Panc1 (cell line): ENCODE measurements at regions not wholly inside any gene's neighbourhood (a gene's known extent, or its start where the extent isn't known, plus 50 kb on each side); places are given as distances from the start of the nearest gene placed in this dataset.
"Not testable (repeated sequence)": the region's sequence is repeated elsewhere in the genome, so short reads cannot be mapped to it uniquely, and the experiment has no call there.

Experiments used
- ATAC-seq: fragments of 200-7000 bp; cut with Tn5 transposase; 2 replicates; pipeline ENCODE4 v1.9.1; 2020; ENCODE audit warnings: mild to moderate bottlenecking, moderate library complexity
- BruUV-seq: library from RNA; stranded (reverse); fragments of 400-500 nt; replicated peaks from 2 replicates; lab custom pipeline; 2021; lab: Mats Ljungman, UMichigan
- CTCF ChIA-PET: fragments of 300-600 bp; sonication (Branson Sonifier 250); formaldehyde crosslinking; loops from one replicate; lab custom pipeline; 2022; ENCODE audit warnings: antibody characterized with exemption; lab: Charles Lee
- POLR2A ChIA-PET: fragments of 300-600 bp; sonication (Branson Sonifier 250); formaldehyde crosslinking; loops from one replicate; lab custom pipeline; 2022; ENCODE audit warnings: antibody characterized with exemption; lab: Charles Lee
- DNase-seq: peaks from one replicate; pipeline ENCODE4 v3.0.0-alpha.2; 2010; ENCODE audit warnings: low read depth, low spot score
- H3K27ac ChIP-seq: 2 replicates; pipeline ENCODE4 v1.5.1; 2011; ENCODE audit warnings: mild to moderate bottlenecking, low read length, inconsistent platforms
- H3K27me3 ChIP-seq: fragments of 200-500 bp; sonication (Bioruptor generic); 2 replicates; pipeline ENCODE4 v1.6.0; 2014; ENCODE audit warnings: low read length, inconsistent platforms; ENCODE audit not compliant: control insufficient read depth, insufficient read depth
- H3K36me3 ChIP-seq: fragments of 200-500 bp; sonication (Bioruptor generic); 2 replicates; pipeline ENCODE4 v1.5.1; 2014; ENCODE audit warnings: inconsistent platforms, mild to moderate bottlenecking, low read length, moderate library complexity; ENCODE audit not compliant: control insufficient read depth, insufficient read depth
- H3K4me1 ChIP-seq: 2 replicates; pipeline ENCODE4 v1.5.1; 2011; ENCODE audit warnings: inconsistent platforms, mild to moderate bottlenecking, low read length, moderate library complexity; ENCODE audit not compliant: control insufficient read depth, insufficient read depth
- H3K4me3 ChIP-seq, 2 experiments: 2 replicates each; pipeline ENCODE4 v1.5.1; 2011 to 2012; ENCODE audit warnings: low read depth in 2 of 2, low read length in 2 of 2, mild to moderate bottlenecking in 2 of 2, inconsistent platforms in 1 of 2, moderate library complexity in 1 of 2
- H3K9me3 ChIP-seq: fragments of 200-500 bp; sonication (Bioruptor generic); 2 replicates; pipeline ENCODE4 v1.5.1; 2014; ENCODE audit warnings: low read depth, mild to moderate bottlenecking, inconsistent platforms, low read length, moderate library complexity; ENCODE audit not compliant: control insufficient read depth, insufficient read depth
- CTCF ChIP-seq: fragments of 450-650 bp; IDR thresholded peaks from 2 replicates; pipeline ENCODE4 v1.5.1; 2017; ENCODE audit warnings: mild to moderate bottlenecking
- POLR2AphosphoS5 ChIP-seq: IDR thresholded peaks from 2 replicates; pipeline ENCODE4 v1.6.1; 2012; ENCODE audit warnings: mild to moderate bottlenecking, low read depth, low read length, moderate library complexity
- SIN3A ChIP-seq: IDR thresholded peaks from 2 replicates; pipeline ENCODE4 v1.6.1; 2012; ENCODE audit warnings: low read depth, mild to moderate bottlenecking, low read length, moderate library complexity, borderline replicate concordance; ENCODE audit not compliant: insufficient read depth
- TCF7L2 ChIP-seq: IDR thresholded peaks from 2 replicates; pipeline ENCODE4 v1.6.1; 2011; ENCODE audit warnings: mild to moderate bottlenecking, low read depth, low read length, inconsistent platforms
- in situ Hi-C: cut with HindIII; loops from 2 replicates; pipeline ENCODE4 v1.10.0; 2016; ENCODE audit warnings: low sequenced_read_pairs, low pct_unique_long_range_greater_than_20kb
- intact Hi-C: fragments of 100-400 bp; cut with micrococcal nuclease; formaldehyde crosslinking; loops from one replicate; pipeline ENCODE4 v1.10.0; 2022; ENCODE audit not compliant: unreplicated experiment
- TF ChIP-seq, protein P1 (sequence below), 2 experiments: IDR thresholded peaks; 2 replicates each; pipeline ENCODE4 v1.6.1; 2011 to 2012; ENCODE audit warnings: low read depth in 2 of 2, control low read depth in 1 of 2, low read length in 1 of 2, mild to moderate bottlenecking in 1 of 2, moderate library complexity in 1 of 2; ENCODE audit not compliant: insufficient read depth in 1 of 2

DNA sequence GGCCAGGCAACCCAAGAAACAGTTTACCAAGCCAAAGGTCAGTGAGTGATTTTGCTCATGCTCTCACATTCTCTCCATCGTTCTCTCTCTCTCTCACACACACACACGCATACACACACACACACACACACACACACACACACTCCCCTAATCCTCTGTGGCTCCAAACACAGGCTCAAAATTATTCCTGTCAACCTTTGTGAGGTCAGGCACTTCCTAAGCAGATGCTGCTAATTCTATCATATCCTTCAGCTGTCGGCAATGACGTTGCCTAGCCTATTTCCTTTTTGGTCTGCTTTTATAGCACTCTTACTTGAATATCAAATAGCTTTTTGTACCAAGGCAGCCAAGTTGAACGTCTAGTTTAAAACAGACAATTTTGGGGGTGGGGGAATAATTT lies 98.9 kb upstream of the EGLN3 start:
- Histone ChIP-seq H3K9me3 (no peaks in the 10 kb centered on the region), H3K4me3 (no peak overlapping the region), H3K27me3 (no peaks in the 10 kb centered on the region), H3K4me1 (no peaks in the 10 kb centered on the region), H3K36me3 (no peaks in the 10 kb centered on the region), H3K27ac (no peak overlapping the region)
- CTCF ChIA-PET = no interaction called here
- intact Hi-C loops (no loop called here), in situ Hi-C loops (no loop called here)
- no TSS peak for BruUV-seq
- DNase-seq = no peak
- TF ChIP-seq TCF7L2 (no peak), CTCF (no peak), POLR2AphosphoS5 (no peak), SIN3A (no peak)
- TF ChIP-seq, protein P1, sequence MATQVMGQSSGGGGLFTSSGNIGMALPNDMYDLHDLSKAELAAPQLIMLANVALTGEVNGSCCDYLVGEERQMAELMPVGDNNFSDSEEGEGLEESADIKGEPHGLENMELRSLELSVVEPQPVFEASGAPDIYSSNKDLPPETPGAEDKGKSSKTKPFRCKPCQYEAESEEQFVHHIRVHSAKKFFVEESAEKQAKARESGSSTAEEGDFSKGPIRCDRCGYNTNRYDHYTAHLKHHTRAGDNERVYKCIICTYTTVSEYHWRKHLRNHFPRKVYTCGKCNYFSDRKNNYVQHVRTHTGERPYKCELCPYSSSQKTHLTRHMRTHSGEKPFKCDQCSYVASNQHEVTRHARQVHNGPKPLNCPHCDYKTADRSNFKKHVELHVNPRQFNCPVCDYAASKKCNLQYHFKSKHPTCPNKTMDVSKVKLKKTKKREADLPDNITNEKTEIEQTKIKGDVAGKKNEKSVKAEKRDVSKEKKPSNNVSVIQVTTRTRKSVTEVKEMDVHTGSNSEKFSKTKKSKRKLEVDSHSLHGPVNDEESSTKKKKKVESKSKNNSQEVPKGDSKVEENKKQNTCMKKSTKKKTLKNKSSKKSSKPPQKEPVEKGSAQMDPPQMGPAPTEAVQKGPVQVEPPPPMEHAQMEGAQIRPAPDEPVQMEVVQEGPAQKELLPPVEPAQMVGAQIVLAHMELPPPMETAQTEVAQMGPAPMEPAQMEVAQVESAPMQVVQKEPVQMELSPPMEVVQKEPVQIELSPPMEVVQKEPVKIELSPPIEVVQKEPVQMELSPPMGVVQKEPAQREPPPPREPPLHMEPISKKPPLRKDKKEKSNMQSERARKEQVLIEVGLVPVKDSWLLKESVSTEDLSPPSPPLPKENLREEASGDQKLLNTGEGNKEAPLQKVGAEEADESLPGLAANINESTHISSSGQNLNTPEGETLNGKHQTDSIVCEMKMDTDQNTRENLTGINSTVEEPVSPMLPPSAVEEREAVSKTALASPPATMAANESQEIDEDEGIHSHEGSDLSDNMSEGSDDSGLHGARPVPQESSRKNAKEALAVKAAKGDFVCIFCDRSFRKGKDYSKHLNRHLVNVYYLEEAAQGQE (IDR thresholded peaks at IDR 0.05; ENCODE audit: insufficient read depth in 1 of 2, low read depth in 2 of 2, low read length in 1 of 2) = no peak
- ATAC-seq = no peak
- POLR2A ChIA-PET = no interaction called here

DNA sequence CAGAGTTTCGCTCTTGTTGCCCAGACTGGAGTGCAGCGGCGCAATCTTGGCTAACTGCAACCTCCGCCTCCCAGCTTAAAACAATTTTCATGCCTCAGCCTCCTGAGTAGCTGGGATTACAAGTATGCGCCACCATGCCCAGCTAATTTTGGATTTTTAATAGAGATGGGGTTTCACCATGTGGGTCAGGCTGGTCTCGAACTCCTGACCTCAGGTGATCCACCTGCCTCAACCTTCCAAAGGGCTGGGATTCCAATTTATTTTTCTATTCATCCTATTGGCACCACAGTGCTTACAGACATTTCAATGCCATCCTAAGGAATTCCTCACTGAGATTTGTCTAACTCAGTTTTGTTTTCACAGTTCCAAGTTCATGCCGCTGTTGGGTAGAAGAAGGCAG lies 98.3 kb upstream of the EGLN3 start:
- CTCF ChIA-PET = not testable (repeated sequence)

DNA sequence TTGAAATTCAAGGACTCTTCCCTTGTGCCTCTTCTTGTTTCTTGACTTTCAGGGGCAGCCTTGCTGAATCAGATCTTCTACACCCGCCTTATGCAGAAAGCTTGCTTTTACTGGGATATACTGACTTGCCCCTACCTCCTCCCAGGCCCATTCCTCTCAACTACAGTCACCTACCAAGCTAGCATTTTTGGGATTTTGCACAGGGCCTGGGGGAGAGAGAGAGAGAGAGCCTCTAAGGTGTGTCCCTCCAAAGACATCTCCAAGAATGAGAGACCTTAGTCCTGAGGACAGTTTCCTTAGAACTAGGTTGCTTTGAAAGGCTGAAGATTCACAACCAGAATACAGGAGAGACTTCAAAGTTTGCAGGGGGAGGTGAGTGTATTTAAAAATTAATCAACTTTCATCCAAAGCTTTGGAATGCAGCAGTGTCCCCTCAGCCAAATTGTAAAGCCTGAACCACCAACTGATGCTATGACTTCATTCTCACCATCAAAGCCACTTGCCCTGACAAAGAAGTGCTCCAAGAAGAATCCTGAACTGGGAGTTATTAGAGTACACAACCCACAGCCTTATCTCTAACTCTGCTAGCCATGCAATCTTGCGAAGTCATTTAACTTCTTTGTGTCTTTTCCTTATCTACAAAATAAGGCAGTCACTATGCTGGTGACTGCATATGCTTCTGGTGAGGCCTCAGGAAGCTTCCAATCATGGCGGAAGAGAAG lies 96.1 kb upstream of the EGLN3 start:
- TF ChIP-seq POLR2AphosphoS5 = no peak
- no peak for TF ChIP-seq CTCF
- TF ChIP-seq TCF7L2 = no peak
- TF ChIP-seq, protein P1 (IDR thresholded peaks at IDR 0.05; ENCODE audit: insufficient read depth in 1 of 2, low read depth in 2 of 2, low read length in 1 of 2) = no peak
- POLR2A ChIA-PET = no interaction called here
- no peak overlapping the region for H3K27ac ChIP-seq
- no peaks in the 10 kb centered on the region for H3K4me1 ChIP-seq
- no peak for DNase-seq
- ATAC-seq = no peak
- CTCF ChIA-PET = no interaction called here
- no peaks in the 10 kb centered on the region for H3K36me3 ChIP-seq
- no TSS peak for BruUV-seq
- in situ Hi-C loops = no loop called here
- H3K9me3 ChIP-seq = no peaks in the 10 kb centered on the region
- no peaks in the 10 kb centered on the region for H3K27me3 ChIP-seq
- no peak overlapping the region for H3K4me3 ChIP-seq
- intact Hi-C loops = no loop called here

More for the DNA sequence above, 98.3 kb upstream of the EGLN3 start:
- intact Hi-C loops, H3K4me1 ChIP-seq, POLR2A ChIA-PET, in situ Hi-C loops, ATAC-seq, H3K27ac ChIP-seq, H3K27me3 ChIP-seq, H3K4me3 ChIP-seq, H3K9me3 ChIP-seq, BruUV-seq, H3K36me3 ChIP-seq, DNase-seq: not testable (repeated sequence)
